Activated T-cell treated with anti-CD3 and anti-CD28 coated beads, Interleukin-2, amount 50 U/mL, for 4 hours (primary cell): ENCODE measurements at regions not wholly inside any gene's neighbourhood (a gene's known extent, or its start where the extent isn't known, plus 50 kb on each side); places are given as distances from the start of the nearest gene placed in this dataset.

ENCODE experiments used
- ATAC-seq, 2 donors: fragments of 200-7000 bp; cut with Tn5 transposase; one replicate each; pipeline ENCODE4 v1.10.0; 2021
- DNase-seq: peaks from one replicate; pipeline ENCODE4 v3.0.0-alpha.2; 2020
- H3K27me3 Mint-ChIP-seq: one replicate; pipeline ENCODE4 v1.8.0; 2021; ENCODE audit warnings: low read depth, mixed read lengths
- H3K36me3 Mint-ChIP-seq: one replicate; pipeline ENCODE4 v1.8.0; 2022; ENCODE audit warnings: mixed read lengths; ENCODE audit not compliant: insufficient read depth
- H3K4me1 Mint-ChIP-seq: one replicate; pipeline ENCODE4 v1.8.0; 2021; ENCODE audit warnings: low read depth, mixed read lengths
- H3K4me3 Mint-ChIP-seq: one replicate; pipeline ENCODE4 v1.8.0; 2021; ENCODE audit warnings: mild to moderate bottlenecking, moderate library complexity, mixed read lengths
- H3K9me3 Mint-ChIP-seq: one replicate; pipeline ENCODE4 v1.8.0; 2021; ENCODE audit warnings: mixed read lengths

DNA sequence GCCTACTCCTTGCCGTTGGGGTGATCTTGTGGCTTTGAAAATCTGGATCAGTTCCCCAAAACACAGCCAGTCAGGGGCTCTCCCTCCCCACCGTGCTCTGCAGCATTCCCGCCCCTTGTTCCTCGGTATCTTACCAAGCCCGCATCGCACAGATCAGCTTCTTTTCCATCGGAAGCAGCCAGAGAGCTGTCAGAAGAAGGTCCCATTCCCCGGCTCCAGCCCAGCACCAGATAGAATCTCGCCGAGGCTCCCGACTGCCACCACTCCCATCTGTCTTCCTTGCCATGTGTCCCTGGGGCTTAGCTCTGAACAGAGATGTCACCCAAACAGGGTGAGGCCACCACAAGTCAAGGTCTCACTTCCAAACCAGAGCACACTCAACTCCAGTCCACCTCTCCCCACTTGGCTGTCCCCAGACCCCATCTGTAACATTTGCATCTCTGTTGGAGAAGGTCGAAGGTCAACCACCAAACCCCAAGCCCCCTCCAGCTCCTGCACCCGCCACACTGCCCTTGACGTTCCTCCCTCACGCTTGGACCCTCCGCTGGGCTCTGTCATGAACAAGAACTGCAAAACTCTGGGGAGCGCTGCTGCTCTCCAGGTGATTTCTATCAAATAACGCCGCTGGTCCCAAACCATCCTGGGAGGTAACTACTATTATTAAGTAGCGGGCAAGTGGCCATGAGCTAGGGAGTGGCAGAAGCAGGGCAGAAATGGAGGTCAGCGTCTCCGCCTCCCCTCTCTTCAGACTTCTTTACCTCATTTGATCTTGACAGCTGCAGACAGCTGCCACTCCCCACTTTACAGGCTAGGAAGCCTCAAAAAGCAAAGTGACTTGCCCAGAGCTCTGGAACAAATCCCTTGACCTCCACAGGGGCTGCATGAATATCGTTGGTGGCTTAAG, 70.0 kb upstream of the TAF1B start:
- H3K9me3 Mint-ChIP-seq = no peaks in the 10 kb centered on the region
- no peak for DNase-seq

DNA sequence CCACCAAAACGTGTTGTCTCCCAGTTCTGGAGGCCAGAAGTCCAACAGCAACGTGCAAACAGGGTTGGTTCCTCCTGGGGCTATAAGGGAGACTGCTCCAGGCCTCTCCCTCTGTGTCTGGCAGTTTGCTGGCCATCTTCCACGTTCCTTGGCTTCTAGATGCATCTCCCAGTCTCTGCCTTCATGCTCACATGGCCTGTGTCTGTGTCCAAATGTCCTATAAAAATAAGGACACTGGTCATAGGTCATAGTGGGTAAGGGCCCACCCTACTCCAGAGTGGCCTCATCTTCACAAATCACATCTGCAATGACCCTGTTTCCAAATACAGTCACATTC, 69.4 kb upstream of the TAF1B start:
- DNase-seq (no peak), ATAC-seq (no peak)
- no peaks in the 10 kb centered on the region for H3K36me3 Mint-ChIP-seq
- peaks cover 30% of the 10 kb centered on the region for H3K4me1 Mint-ChIP-seq
- no peaks in the 10 kb centered on the region for H3K27me3 Mint-ChIP-seq
- H3K4me3 Mint-ChIP-seq = no peak overlapping the region
- no peaks in the 10 kb centered on the region for H3K9me3 Mint-ChIP-seq

More for the DNA sequence above, 70.0 kb upstream of the TAF1B start:
- Mint-ChIP-seq H3K36me3 (no peaks in the 10 kb centered on the region), H3K4me3 (no peak overlapping the region), H3K4me1 (peaks cover 24% of the 10 kb centered on the region), H3K27me3 (no peaks in the 10 kb centered on the region)
- no peak for ATAC-seq

DNA sequence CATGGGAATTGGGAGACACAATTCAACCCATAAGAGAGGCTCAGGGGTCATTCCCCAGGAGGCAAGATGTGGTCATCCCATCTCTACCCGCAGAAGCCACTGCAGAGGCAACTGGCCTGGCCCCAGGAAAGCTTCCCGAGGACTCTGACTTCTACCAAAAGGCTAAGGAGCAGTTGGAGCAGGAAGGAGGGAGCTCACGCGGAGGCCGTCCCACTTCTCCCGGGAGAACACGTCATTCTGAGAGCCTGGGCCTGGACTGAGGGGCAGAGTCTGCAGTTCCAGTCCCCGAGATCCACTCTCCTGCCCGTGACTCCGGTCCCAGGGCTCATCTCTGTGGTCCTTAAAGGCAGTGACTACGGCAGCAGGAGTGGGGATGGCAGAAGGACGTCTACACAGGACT, 69.0 kb upstream of the TAF1B start:
- Mint-ChIP-seq H3K4me3 (no peak overlapping the region), H3K36me3 (no peaks in the 10 kb centered on the region), H3K4me1 (peaks cover 30% of the 10 kb centered on the region), H3K9me3 (no peaks in the 10 kb centered on the region), H3K27me3 (no peaks in the 10 kb centered on the region)
- ATAC-seq (no peak), DNase-seq (no peak)

DNA sequence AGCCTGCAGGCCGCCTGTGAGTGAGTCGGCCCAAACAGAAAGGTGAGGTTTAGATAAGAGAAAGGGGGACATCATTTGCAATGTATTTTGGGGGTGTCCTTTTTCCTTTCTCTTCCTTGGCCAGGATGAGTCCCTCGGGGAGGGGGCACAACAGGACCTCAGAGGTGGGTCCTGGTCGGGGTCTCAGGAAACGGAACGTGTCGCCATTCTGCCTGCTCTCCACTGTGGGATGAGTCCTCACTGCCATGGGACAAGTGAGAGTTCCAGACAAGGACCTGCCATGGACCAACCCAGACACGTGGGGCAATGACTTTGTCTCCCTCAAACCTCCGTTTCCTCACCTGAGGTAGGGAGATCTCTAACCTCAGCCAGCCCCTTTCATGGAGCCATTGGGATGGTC, 67.9 kb upstream of the TAF1B start:
- H3K4me1 Mint-ChIP-seq = peaks cover 30% of the 10 kb centered on the region

DNA sequence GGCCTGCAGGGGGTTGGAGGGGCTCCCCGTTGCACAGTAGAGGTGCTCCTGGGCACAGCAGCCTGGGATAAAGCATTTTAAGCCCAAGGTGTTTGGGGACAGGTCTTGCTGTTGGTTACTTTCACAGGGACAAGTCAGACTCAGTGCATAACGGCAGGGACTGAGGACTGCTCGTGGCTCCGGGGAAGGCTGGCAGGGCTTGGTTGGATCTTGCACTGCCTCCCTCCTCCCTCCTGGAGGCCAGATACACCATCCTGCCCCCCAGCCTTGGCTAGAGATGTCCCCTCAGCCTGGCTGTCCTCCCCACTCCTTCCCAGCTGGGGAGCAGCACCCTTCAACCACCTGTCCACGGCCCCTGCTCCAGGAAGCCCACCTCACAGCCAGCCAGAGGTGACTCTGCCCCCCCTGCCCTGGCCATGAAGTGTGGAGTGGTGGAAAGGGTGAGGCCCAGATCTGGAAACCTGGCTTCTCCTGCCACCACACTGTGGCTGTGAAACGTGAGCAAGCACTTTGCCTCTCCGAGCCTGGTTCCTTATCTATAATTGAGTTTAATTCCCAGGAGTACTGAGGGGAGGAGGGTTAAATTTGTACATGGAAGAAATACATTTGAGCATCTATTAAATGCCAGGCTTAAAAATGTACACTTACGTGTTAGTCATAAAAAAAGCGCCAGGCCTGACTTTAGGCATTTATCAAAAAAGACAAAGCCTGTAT, 67.1 kb upstream of the TAF1B start:
- Mint-ChIP-seq H3K4me3 (no peak overlapping the region), H3K9me3 (no peaks in the 10 kb centered on the region), H3K36me3 (no peaks in the 10 kb centered on the region), H3K27me3 (no peaks in the 10 kb centered on the region), H3K4me1 (peaks cover 34% of the 10 kb centered on the region)
- ATAC-seq (no peak), DNase-seq (no peak)

More for the DNA sequence above, 67.9 kb upstream of the TAF1B start:
- DNase-seq = no peak
- Mint-ChIP-seq H3K9me3 (no peaks in the 10 kb centered on the region), H3K4me3 (no peak overlapping the region), H3K36me3 (no peaks in the 10 kb centered on the region), H3K27me3 (no peaks in the 10 kb centered on the region)
- no peak for ATAC-seq

DNA sequence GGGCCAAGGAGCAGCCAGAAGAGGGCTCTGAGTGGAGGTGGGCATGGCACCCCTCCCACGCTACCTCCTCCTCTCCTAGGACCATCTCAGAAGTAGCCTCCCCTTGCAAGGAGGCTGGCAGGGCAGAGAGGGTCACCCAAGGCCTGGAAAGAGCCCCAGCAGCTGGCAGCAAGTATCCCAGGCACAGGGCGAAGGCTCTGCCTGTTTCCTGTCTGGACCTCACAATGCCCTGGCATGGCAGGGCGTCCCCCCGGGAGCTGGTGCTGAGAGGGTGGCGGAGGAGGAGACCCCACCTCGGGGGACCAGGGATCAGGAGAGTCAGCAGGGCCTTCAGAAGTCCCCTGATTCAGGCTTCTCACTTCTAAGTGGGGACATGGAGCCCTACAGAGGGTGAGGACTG, 66.2 kb upstream of the TAF1B start:
- Mint-ChIP-seq H3K4me1 (peaks cover 43% of the 10 kb centered on the region), H3K36me3 (no peaks in the 10 kb centered on the region), H3K4me3 (no peak overlapping the region), H3K9me3 (no peaks in the 10 kb centered on the region), H3K27me3 (no peaks in the 10 kb centered on the region)
- ATAC-seq (no peak), DNase-seq (no peak)

DNA sequence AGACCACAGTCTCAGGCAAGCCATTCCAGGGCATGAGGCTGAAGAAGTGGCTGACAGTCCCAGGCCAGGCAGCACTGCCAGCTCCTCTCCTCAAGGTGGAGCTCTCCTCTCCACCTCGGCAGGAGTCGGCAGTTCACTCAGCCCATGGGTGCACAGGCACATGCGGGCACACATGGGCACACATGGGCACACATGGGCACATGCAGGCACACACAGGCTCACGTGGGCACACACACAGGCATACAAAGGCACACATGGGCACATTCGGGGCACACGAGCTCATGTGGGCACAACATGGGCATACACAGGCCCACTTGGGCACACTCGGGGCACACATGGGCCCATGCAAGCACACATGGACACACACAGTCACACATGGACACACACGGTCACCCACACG, 65.3 kb upstream of the TAF1B start:
- ATAC-seq (no peak), DNase-seq (no peak)
- no peaks in the 10 kb centered on the region for H3K36me3 Mint-ChIP-seq
- no peak overlapping the region for H3K4me3 Mint-ChIP-seq
- no peaks in the 10 kb centered on the region for H3K9me3 Mint-ChIP-seq
- peaks cover 52% of the 10 kb centered on the region for H3K4me1 Mint-ChIP-seq
- no peaks in the 10 kb centered on the region for H3K27me3 Mint-ChIP-seq

DNA sequence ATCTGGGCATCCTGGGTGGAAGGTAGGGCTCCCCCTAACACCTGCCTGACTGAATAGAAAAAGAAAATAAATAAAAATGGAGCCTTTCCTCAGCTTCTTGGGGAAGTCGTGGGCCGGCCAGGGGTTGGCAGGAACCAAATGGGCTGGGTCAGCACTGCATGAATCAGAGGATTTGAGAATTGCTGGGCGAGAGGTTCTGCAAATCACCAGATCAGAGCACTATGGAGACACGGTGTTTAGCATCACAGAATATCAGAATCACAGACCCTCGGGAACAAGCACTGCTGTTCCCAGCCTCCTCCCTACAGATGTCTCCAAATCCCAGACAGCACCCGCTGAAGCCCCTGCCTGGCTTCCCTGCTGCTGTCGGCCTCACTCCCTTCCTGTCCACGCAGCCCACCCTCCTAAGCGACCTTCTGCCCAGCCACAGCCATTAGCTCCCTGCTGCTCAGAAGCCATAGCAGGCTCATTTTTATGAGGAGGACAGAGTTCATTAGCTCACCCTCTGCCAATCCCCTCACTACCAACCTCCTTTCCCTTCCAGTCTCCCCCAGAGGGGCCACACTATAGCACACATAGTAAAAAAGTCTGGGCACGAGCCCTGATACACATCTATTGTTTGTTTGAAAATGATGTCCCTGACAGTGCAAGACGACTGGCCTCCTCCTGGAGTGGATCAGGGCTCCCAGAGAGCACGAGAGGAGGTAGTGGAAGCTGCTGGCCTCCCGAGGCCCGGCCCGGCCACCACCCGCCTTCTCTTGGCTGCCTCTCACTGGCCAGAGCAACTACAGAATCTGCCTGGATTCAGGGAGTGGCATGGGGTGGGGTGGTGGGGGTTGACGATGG, 64.6 kb upstream of the TAF1B start:
- Mint-ChIP-seq H3K4me1 (peaks cover 57% of the 10 kb centered on the region), H3K4me3 (no peak overlapping the region), H3K27me3 (no peaks in the 10 kb centered on the region), H3K9me3 (no peaks in the 10 kb centered on the region), H3K36me3 (no peaks in the 10 kb centered on the region)
- DNase-seq (no peak), ATAC-seq (no peak)

DNA sequence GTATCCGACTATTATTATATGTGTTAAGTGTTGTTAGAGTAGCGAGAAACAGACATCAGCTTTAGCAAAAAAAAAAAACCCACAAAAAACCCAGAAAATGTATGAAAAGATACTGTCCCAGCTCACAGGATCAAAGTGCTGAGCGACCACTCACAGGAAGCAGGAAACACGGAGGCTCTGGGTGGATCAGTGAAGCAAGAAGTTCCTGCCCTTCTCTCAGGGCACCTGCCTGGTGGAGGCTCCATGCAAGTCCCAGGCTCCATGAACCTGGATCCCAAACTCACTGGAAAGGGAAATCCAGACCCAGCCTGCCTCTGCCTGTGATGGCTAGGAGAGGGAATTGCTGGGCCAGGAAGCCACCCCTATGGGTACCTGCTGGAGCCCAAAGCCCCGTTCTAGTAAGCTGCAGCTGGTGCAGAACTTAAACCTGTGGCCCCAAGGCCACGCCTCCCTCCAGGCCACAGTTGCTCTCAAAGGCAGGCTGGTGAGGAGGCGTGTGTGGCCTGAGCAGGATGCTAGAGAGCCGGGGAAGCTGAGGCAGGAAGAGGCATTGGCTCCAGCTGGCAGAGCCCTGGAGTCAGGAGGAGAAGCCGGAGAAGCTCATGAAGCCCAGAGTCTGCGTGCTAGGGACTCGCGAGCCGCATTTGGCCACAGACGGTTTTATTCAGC, 63.5 kb upstream of the TAF1B start:
- DNase-seq (no peak), ATAC-seq (peak in 1 of 2 donors; percentile 29)
- Mint-ChIP-seq H3K36me3 (no peaks in the 10 kb centered on the region), H3K4me1 (peaks cover 57% of the 10 kb centered on the region), H3K27me3 (no peaks in the 10 kb centered on the region), H3K4me3 (peak overlapping the region; percentile 48), H3K9me3 (no peaks in the 10 kb centered on the region)

DNA sequence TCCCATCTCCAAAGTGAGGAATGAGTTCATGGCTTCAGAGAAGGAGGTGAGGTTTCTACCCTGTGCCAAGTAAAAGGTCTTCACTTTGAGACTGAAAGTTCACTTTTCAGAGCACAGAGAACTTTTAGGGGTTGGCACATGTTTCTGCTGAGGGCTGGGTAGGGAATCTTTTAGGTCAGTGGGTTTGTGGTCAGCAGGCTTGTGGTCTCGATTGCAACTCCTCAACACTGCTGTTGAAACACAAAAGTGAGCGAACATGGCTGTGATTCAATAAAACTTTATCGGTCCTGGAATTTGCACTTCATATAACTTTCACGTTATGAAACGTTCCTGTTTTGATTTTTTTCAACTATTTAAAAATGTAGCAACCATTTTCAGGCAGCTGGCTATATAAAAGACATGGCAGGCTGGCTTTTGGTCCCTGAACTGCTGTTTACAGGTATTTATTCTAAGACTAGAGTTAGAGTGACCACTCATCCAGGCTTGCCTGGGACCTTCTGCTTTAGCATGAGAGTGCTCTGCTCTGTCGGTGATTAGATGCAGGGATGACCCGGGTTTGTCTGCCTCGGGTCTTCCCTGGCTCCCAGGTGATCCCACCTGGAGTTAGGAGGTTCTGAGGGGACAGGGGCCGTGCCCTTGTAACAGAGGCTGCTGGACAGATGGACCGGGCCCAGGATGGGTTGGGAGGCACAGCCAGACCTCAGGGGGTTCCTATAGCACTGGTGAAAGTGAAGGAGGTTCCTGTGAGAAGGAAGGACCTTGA, 62.7 kb upstream of the TAF1B start:
- H3K27me3 Mint-ChIP-seq = no peaks in the 10 kb centered on the region
- DNase-seq (no peak), ATAC-seq (peak; percentile 2 to 17)
- H3K4me1 Mint-ChIP-seq = peaks cover 57% of the 10 kb centered on the region
- no peaks in the 10 kb centered on the region for H3K9me3 Mint-ChIP-seq
- H3K36me3 Mint-ChIP-seq = no peaks in the 10 kb centered on the region
- no peak overlapping the region for H3K4me3 Mint-ChIP-seq

DNA sequence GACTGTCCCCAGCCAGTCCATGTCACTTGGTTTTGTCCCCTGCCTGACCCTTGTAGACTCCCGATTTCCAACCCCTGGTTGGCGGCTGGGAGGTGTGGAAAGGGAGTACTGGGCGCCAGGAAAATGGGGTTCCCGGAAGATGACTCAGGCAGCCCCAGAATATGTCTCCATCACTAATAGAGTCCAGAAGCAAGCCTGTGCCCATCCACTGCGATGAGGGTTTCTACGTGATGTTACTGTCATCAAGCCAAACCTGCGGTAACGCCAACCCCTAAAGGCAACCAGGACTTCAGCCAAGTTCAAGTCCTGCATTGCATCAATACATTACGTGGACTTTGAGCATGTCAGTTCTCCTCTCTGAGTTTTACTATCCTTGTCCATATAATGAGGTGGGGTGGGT, 62.0 kb upstream of the TAF1B start:
- H3K4me3 Mint-ChIP-seq = no peak overlapping the region
- H3K27me3 Mint-ChIP-seq = no peaks in the 10 kb centered on the region
- peaks cover 57% of the 10 kb centered on the region for H3K4me1 Mint-ChIP-seq
- no peaks in the 10 kb centered on the region for H3K9me3 Mint-ChIP-seq
- H3K36me3 Mint-ChIP-seq = no peaks in the 10 kb centered on the region
- no peak for DNase-seq
- no peak for ATAC-seq

DNA sequence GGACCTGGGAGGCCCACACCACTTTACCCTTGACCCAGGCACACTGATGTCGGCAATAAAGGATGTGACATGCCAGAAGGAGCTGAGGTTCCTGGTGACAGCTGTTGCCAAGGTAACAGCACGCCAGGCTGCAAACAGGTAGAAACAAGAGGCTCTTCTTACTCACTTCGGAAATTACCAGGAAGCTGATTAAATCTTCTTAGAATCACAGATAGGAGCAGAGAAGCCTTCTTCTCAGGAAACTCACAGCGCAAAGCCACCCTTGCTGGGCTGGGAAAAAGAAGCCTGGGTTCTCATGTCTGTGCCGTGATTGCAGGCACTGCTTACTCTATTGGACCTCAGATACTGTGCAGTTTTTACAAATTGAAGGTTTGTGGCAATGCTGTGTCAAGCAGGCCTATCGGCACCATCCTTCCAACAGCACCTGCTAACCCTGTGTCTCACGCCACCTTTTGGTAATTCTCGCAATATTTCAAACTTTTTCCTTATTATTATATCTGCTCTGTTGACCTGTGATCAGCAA, 61.0 kb upstream of the TAF1B start:
- Mint-ChIP-seq H3K36me3 (no peaks in the 10 kb centered on the region), H3K27me3 (no peaks in the 10 kb centered on the region), H3K4me1 (peaks cover 59% of the 10 kb centered on the region), H3K9me3 (no peaks in the 10 kb centered on the region), H3K4me3 (peak overlapping the region; percentile 55)
- peak; percentile 63 for DNase-seq
- ATAC-seq = peak; percentile 87 to 90

DNA sequence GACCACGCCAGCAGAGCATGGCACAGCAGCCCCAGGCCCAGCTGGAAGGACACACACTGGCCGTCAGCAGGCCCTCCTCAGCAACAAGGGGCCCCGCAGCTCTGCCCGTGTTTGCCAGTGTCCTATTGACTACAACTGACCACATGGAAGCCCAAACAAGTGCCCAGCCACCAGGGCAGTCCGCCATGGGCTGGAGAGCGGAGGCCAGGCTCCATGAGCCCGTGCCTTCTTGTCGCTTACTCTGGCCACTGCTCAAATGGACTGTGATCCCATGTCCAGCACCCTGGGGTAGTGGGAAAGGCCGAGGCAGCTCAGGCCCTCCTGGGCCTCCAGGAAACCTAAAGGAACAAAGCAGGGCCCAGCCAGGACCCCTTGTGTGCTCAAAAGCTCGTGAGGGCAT, 53.9 kb upstream of the TAF1B start:
- H3K27me3 Mint-ChIP-seq = no peaks in the 10 kb centered on the region
- H3K36me3 Mint-ChIP-seq = no peaks in the 10 kb centered on the region
- ATAC-seq (no peak), DNase-seq (no peak)
- H3K4me3 Mint-ChIP-seq = no peak overlapping the region
- peaks cover 6% of the 10 kb centered on the region for H3K4me1 Mint-ChIP-seq
- no peaks in the 10 kb centered on the region for H3K9me3 Mint-ChIP-seq
